H1 (cell line): ENCODE measurements at regions not wholly inside any gene's neighbourhood (a gene's known extent, or its start where the extent isn't known, plus 50 kb on each side); places are given as distances from the start of the nearest gene placed in this dataset.
A peak's percentile ranks its signal among the peaks of the same experiment; 100 is the strongest.

ENCODE experiments used
- CTCF ChIA-PET: fragments of 300-600 bp; sonication (Branson Sonifier 250); formaldehyde crosslinking; loops from one replicate; lab custom pipeline; 2021; ENCODE audit not compliant: partially characterized antibody; lab: Charles Lee
- POLR2A ChIA-PET: fragments of 300-600 bp; sonication (Branson Sonifier 250); formaldehyde crosslinking; loops from one replicate; lab custom pipeline; 2021; ENCODE audit warnings: inconsistent platforms; ENCODE audit not compliant: partially characterized antibody; lab: Charles Lee
- DNase-seq, 2 experiments: peaks; one replicate each; pipeline versions ENCODE4 v3.0.0 to v3.0.0-alpha.2; 2010 to 2022; ENCODE audit warnings: low spot score in 2 of 2, low read depth in 1 of 2, mixed read lengths in 1 of 2
- FAIRE-seq: peaks from 2 replicates; lab custom pipeline; 2011; peaks lifted over from hg19 to GRCh38; lab: Jason Lieb, UNC
- H2AFZ ChIP-seq: 2 replicates; pipeline ENCODE4 v1.8.1; 2012; ENCODE audit warnings: low read length, inconsistent platforms
- H2AK5ac ChIP-seq: 2 replicates; pipeline ENCODE4 v1.6.1; 2013; ENCODE audit warnings: low read depth, low read length
- H2BK120ac ChIP-seq: replicated peaks from 2 replicates; pipeline ENCODE3; 2013; ENCODE audit warnings: low read depth, low read length, inconsistent platforms
- H2BK12ac ChIP-seq: 2 replicates; pipeline ENCODE4 v1.6.1; 2013; ENCODE audit warnings: low read depth, low read length
- H2BK15ac ChIP-seq: 2 replicates; pipeline ENCODE4 v1.6.1; 2013; ENCODE audit warnings: low read length
- H2BK20ac ChIP-seq: 2 replicates; pipeline ENCODE4 v1.6.1; 2013; ENCODE audit warnings: low read length
- H2BK5ac ChIP-seq: 2 replicates; pipeline ENCODE4 v1.6.1; 2013; ENCODE audit warnings: low read depth, low read length
- H3K14ac ChIP-seq: 2 replicates; pipeline ENCODE4 v1.6.1; 2013; ENCODE audit warnings: inconsistent platforms; ENCODE audit not compliant: insufficient read length
- H3K18ac ChIP-seq: 2 replicates; pipeline ENCODE4 v1.6.1; 2013; ENCODE audit warnings: low read length; ENCODE audit errors: extremely low read depth
- H3K23ac ChIP-seq: 2 replicates; pipeline ENCODE4 v1.6.1; 2013; ENCODE audit warnings: inconsistent platforms; ENCODE audit not compliant: insufficient read length
- H3K23me2 ChIP-seq: 2 replicates; pipeline ENCODE4 v1.6.1; 2013; ENCODE audit warnings: low read depth, low read length
- H3K27ac ChIP-seq: 2 replicates; pipeline ENCODE4 v1.6.1; 2011; ENCODE audit warnings: low read depth, low read length, inconsistent platforms
- H3K27me3 ChIP-seq, 4 experiments: replicated peaks in 1 of 4; 1 replicate in 1 of 4; 2 replicates in 3 of 4; pipeline versions ENCODE4 v1.6.1 to v1.8.1; 2011 to 2013; ENCODE audit warnings: low read length in 3 of 4, mild to moderate bottlenecking in 3 of 4, inconsistent platforms in 2 of 4, mixed read lengths in 2 of 4, moderate library complexity in 1 of 4; ENCODE audit not compliant: control insufficient read depth in 3 of 4, insufficient read depth in 3 of 4; ENCODE audit errors: extremely low read depth in 1 of 4
- H3K36me3 ChIP-seq, 4 experiments: 2 replicates each; pipeline versions ENCODE4 v1.6.1 to v1.8.1; 2011 to 2013; ENCODE audit warnings: mild to moderate bottlenecking in 4 of 4, low read length in 3 of 4, moderate library complexity in 2 of 4, control low read depth in 1 of 4, inconsistent platforms in 1 of 4; ENCODE audit not compliant: insufficient read depth in 4 of 4, control insufficient read depth in 2 of 4
- H3K4ac ChIP-seq: replicated peaks from 2 replicates; pipeline ENCODE3; 2013; ENCODE audit warnings: low read length, low read depth, mixed read lengths, inconsistent platforms; ENCODE audit not compliant: insufficient read length
- H3K4me1 ChIP-seq, 4 experiments: replicated peaks in 1 of 4; 1 replicate in 1 of 4; 2 replicates in 3 of 4; pipeline versions ENCODE4 v1.6.1 to v1.8.1; 2011 to 2013; ENCODE audit warnings: low read length in 3 of 4, inconsistent platforms in 2 of 4, mixed read lengths in 1 of 4; ENCODE audit not compliant: insufficient read depth in 4 of 4, control insufficient read depth in 3 of 4
- H3K4me2 ChIP-seq, 2 experiments: 2 replicates each; pipeline versions ENCODE4 v1.6.1 to v1.8.1; 2011 to 2013; ENCODE audit warnings: low read depth in 2 of 2, low read length in 2 of 2, control low read depth in 1 of 2, inconsistent platforms in 1 of 2, mild to moderate bottlenecking in 1 of 2; ENCODE audit not compliant: insufficient read depth in 1 of 2
- H3K4me3 ChIP-seq, 4 experiments: fragments of 200-600, 300-600 bp in 1 of 4; sonication (generic), shearing (Covaris generic), sonication (Bioruptor Twin) in 1 of 4; 2 replicates each; pipeline versions ENCODE4 v1.5.1 to v1.8.1; 2011 to 2016; ENCODE audit warnings: low read length in 4 of 4, low read depth in 3 of 4, control low read depth in 2 of 4, inconsistent platforms in 2 of 4, mild to moderate bottlenecking in 2 of 4, mixed read lengths in 1 of 4, moderate library complexity in 1 of 4; ENCODE audit not compliant: insufficient read depth in 2 of 4; ENCODE audit errors: extremely low read depth in 1 of 4
- H3K56ac ChIP-seq: replicated peaks from 2 replicates; pipeline ENCODE3; 2013; ENCODE audit warnings: low read depth, mild to moderate bottlenecking, mixed read lengths, low read length, inconsistent platforms; ENCODE audit not compliant: insufficient read length
- H3K79me1 ChIP-seq: 2 replicates; pipeline ENCODE4 v1.6.1; 2013; ENCODE audit warnings: low read depth, low read length, control low read depth
- H3K79me2 ChIP-seq, 2 experiments: 2 replicates each; pipeline versions ENCODE4 v1.6.1 to v1.8.1; 2012 to 2013; ENCODE audit warnings: low read length in 2 of 2, mild to moderate bottlenecking in 2 of 2, inconsistent platforms in 1 of 2; ENCODE audit not compliant: insufficient read depth in 2 of 2, control insufficient read depth in 1 of 2
- H3K9ac ChIP-seq, 4 experiments: replicated peaks in 1 of 4; 1 replicate in 1 of 4; 2 replicates in 3 of 4; pipeline versions ENCODE4 v1.6.1 to v1.8.1; 2011 to 2013; ENCODE audit warnings: low read depth in 3 of 4, low read length in 3 of 4, control low read depth in 2 of 4, mild to moderate bottlenecking in 2 of 4, moderate library complexity in 2 of 4, inconsistent platforms in 1 of 4; ENCODE audit errors: extremely low read depth in 1 of 4
- H3K9me3 ChIP-seq, 2 experiments: 2 replicates each; pipeline versions ENCODE4 v1.6.1 to v1.8.1; 2012 to 2013; ENCODE audit warnings: mild to moderate bottlenecking in 2 of 2, moderate library complexity in 2 of 2, control low read depth in 1 of 2, inconsistent platforms in 1 of 2, low read depth in 1 of 2, low read length in 1 of 2, mixed read lengths in 1 of 2; ENCODE audit not compliant: insufficient read depth in 2 of 2
- H4K20me1 ChIP-seq, 2 experiments: replicated peaks in 1 of 2; 2 replicates each; pipeline versions ENCODE3 to v1.8.1; 2011 to 2013; ENCODE audit warnings: inconsistent platforms in 2 of 2, low read length in 2 of 2, mild to moderate bottlenecking in 1 of 2; ENCODE audit not compliant: insufficient read depth in 2 of 2, control insufficient read depth in 1 of 2
- H4K5ac ChIP-seq: 2 replicates; pipeline ENCODE4 v1.6.1; 2013; ENCODE audit warnings: low read length, low read depth, mixed read lengths, inconsistent platforms; ENCODE audit not compliant: insufficient read length
- H4K8ac ChIP-seq: 2 replicates; pipeline ENCODE4 v1.8.0; 2013; ENCODE audit warnings: mild to moderate bottlenecking, moderate library complexity, low read length, inconsistent platforms; ENCODE audit not compliant: insufficient read depth; ENCODE audit errors: extremely low read depth
- H4K91ac ChIP-seq: replicated peaks from 2 replicates; pipeline ENCODE3; 2013; ENCODE audit warnings: low read length, mixed read lengths, inconsistent platforms; ENCODE audit not compliant: insufficient read length
- ATF3 ChIP-seq: IDR thresholded peaks from 2 replicates; pipeline ENCODE4 v1.6.1; 2011; ENCODE audit warnings: low read depth, mild to moderate bottlenecking, low read length; ENCODE audit not compliant: insufficient read depth
- BRCA1 ChIP-seq: IDR thresholded peaks from 2 replicates; pipeline ENCODE4 v1.6.1; 2012; ENCODE audit warnings: low read depth, low read length, improper control_type of control experiment
- CEBPB ChIP-seq: IDR thresholded peaks from 2 replicates; pipeline ENCODE4 v1.6.1; 2012; ENCODE audit warnings: low read depth, low read length
- CHD1 ChIP-seq: IDR thresholded peaks from 2 replicates; pipeline ENCODE4 v1.6.1; 2012; ENCODE audit warnings: low read depth, low read length, improper control_type of control experiment
- CREB1 ChIP-seq: IDR thresholded peaks from 2 replicates; pipeline ENCODE4 v1.6.1; 2012; ENCODE audit warnings: inconsistent platforms
- E2F6 ChIP-seq: IDR thresholded peaks from 2 replicates; pipeline ENCODE4 v1.6.1; 2012; ENCODE audit warnings: inconsistent platforms
- JUND ChIP-seq: IDR thresholded peaks from 2 replicates; pipeline ENCODE4 v1.6.1; 2011; ENCODE audit warnings: mild to moderate bottlenecking, improper control_type of control experiment, low read length
- POU5F1 ChIP-seq: IDR thresholded peaks from 2 replicates; pipeline ENCODE4 v1.6.1; 2011; ENCODE audit warnings: low read depth, mild to moderate bottlenecking, low read length, moderate library complexity
- RFX5 ChIP-seq: IDR thresholded peaks from 2 replicates; pipeline ENCODE4 v1.6.1; 2011; ENCODE audit warnings: low read depth, low read length, improper control_type of control experiment, borderline replicate concordance
- SIRT6 ChIP-seq: IDR thresholded peaks from one replicate; pipeline ENCODE4 v1.7.1; 2012; ENCODE audit warnings: low read length, inconsistent platforms
- SP4 ChIP-seq: IDR thresholded peaks from 2 replicates; pipeline ENCODE4 v1.6.1; 2012; ENCODE audit warnings: low read length, inconsistent platforms
- TAF7 ChIP-seq: optimal IDR thresholded peaks from 2 replicates; pipeline ENCODE3; 2011; ENCODE audit warnings: low read depth, mild to moderate bottlenecking, inconsistent platforms, low read length, moderate library complexity, borderline replicate concordance
- TCF12 ChIP-seq: IDR thresholded peaks from 2 replicates; pipeline ENCODE4 v1.6.1; 2011; ENCODE audit warnings: low read depth, mild to moderate bottlenecking, low read length
- WGBS, 2 experiments: shearing (Covaris generic) in 1 of 2; methylation state at CpG; one replicate each; pipeline versions ENCODE4 v1.1.6 to v1.1.7; 2013 to 2015; ENCODE audit warnings: low lambda C conversion rate in 2 of 2, mixed read lengths in 2 of 2, inconsistent platforms in 1 of 2, low coverage in 1 of 2, missing lambda C conversion rate in 1 of 2; ENCODE audit not compliant: insufficient replicate concordance in 2 of 2, insufficient coverage in 1 of 2, insufficient read length in 1 of 2; ENCODE audit errors: extremely low coverage in 1 of 2, missing lambda C conversion rate in 1 of 2; 5-methylcytosine and 5-hydroxymethylcytosine counted together

GRCh38 chr16:85436636-85437165 is 176.4 kb upstream of the GSE1 start:
- no peak overlapping the region for H2AFZ ChIP-seq
- peak overlapping the region; percentile 21; the same call in 1 of the 2 replicates for H3K27ac ChIP-seq
- DNase-seq = peak; percentile 74 to 82
- H3K4ac ChIP-seq = peak overlapping the region; percentile 82
- WGBS, 2 experiments = 25% methylated on average over 26 of the region's 35 CpGs; no CpG with 5 or more reads in 1 of the 2 experiments
- peak overlapping the region; percentile 61 for H4K91ac ChIP-seq
- H3K23me2 ChIP-seq = peaks cover 6% of the 10 kb centered on the region
- H3K18ac ChIP-seq = peak overlapping the region; percentile 75
- H2BK20ac ChIP-seq = no peak overlapping the region
- H3K79me2 ChIP-seq = no peaks in the 10 kb centered on the region
- H3K56ac ChIP-seq = peak overlapping the region; percentile 35
- peak overlapping the region; percentile 18 for H4K5ac ChIP-seq
- H3K4me3 ChIP-seq = peak overlapping the region in 1 of 4 experiments; percentile 50; a peak in 2 of 8 replicates
- no peaks in the 10 kb centered on the region; the same call in 1 of the 2 replicates for H3K79me1 ChIP-seq
- 0 out of 2 replicates have a peak overlapping the region, but pooled peaks have one; percentile 17 for H2BK12ac ChIP-seq
- no peak overlapping the region for H2AK5ac ChIP-seq
- peaks cover 0 to 4% of the 10 kb centered on the region in 2 experiments for H4K20me1 ChIP-seq
- H3K23ac ChIP-seq = no peak overlapping the region
- H3K4me1 ChIP-seq = peaks cover 14 to 47% (median 35%) of the 10 kb centered on the region in 4 experiments
- no peak for FAIRE-seq
- no peak overlapping the region for H3K9ac ChIP-seq
- peaks cover 0 to 7% (median 0%) of the 10 kb centered on the region in 4 experiments; a peak in 3 of 7 replicates for H3K27me3 ChIP-seq
- ChIA-PET CTCF (interaction anchor here (0.7 to 8.4 kb wide), 28 partner anchors 8 to 324 kb away, joined by 3 to 123 read pairs (median 5); partner anchors contain the start of gene CIBAR2), POLR2A (interaction anchor here (0.9 to 2.3 kb wide), 10 partner anchors 11 to 179 kb away, joined by 3 to 9 read pairs (median 4); partner anchors contain the start of gene GSE1)
- peak overlapping the region; percentile 55; the same call in 1 of the 2 replicates for H2BK5ac ChIP-seq
- peak overlapping the region; percentile 68 to 83 for H3K4me2 ChIP-seq
- H3K9me3 ChIP-seq = no peaks in the 10 kb centered on the region
- H3K14ac ChIP-seq = no peak overlapping the region
- H3K36me3 ChIP-seq = no peaks in the 10 kb centered on the region
- H4K8ac ChIP-seq = no peak overlapping the region; the same call in none of the 2 replicates
- peak overlapping the region; percentile 16 for H2BK120ac ChIP-seq
- no peak overlapping the region for H2BK15ac ChIP-seq
- TF ChIP-seq POU5F1 = no peak
- no peak for TF ChIP-seq RFX5
- TF ChIP-seq SIRT6 = no peak
- peak; percentile 11; the same call in 1 of the 2 replicates for TF ChIP-seq E2F6
- TF ChIP-seq BRCA1 = no peak
- no peak for TF ChIP-seq CHD1
- 0 out of 2 replicates have a peak, but pooled peaks have one; percentile 21 for TF ChIP-seq SP4
- no peak for TF ChIP-seq JUND
- no peak for TF ChIP-seq CEBPB
- TF ChIP-seq CREB1 = peak; percentile 31; the same call in 1 of the 2 replicates
- no peak for TF ChIP-seq ATF3
- no peak for TF ChIP-seq TAF7
- no peak for TF ChIP-seq TCF12
